T-helper 1 cell (primary cell): ENCODE measurements at regions not wholly inside any gene's neighbourhood (a gene's known extent, or its start where the extent isn't known, plus 50 kb on each side); places are given as distances from the start of the nearest gene placed in this dataset.

Source experiments
- DNase-seq, 5 donors: peaks; one replicate each; pipeline ENCODE4 v3.0.0-alpha.2; 2012 to 2020

DNA sequence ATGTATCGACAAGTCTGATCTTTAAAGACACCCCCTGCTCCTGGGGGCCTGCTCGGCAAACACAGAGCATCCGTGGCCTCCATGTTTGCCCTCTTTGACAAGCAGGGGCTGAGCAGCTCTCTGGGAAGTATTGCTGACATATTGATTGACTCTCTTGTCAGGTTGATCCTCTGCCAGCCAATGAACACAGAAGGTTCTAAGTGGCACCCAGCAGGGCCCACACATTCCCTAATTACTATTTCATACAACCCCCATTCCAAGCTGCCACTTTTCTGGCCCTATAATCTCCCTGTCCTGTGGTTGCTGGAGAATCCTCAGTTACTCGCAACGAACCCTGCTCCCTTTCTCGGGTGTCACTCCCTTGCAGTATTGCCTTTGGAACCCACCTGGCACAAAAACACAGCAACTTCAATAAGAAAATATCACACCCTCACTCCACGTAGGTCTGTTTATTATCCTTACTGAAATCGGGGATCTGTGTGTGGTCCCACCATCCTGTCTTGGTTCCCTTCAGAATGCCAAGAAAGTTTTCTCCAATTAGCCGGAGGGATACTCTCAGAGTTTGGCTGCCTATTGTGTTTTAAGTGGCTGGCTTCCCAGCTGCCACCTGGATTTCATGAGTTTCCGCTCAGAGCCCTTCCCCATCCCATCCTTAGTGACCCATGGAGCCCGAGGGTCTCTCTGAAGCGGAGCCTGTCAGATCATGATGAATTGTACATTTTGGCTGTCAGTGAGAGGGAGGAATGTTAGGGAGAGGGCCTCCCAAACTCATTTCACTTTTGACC lies 249.0 kb upstream of the WWC1 start:
- DNase-seq: no peak

- no peak for DNase-seq
These were observed 245.3 kb upstream of the WWC1 start for GRCh38 chr5:168046163-168046562.

DNA sequence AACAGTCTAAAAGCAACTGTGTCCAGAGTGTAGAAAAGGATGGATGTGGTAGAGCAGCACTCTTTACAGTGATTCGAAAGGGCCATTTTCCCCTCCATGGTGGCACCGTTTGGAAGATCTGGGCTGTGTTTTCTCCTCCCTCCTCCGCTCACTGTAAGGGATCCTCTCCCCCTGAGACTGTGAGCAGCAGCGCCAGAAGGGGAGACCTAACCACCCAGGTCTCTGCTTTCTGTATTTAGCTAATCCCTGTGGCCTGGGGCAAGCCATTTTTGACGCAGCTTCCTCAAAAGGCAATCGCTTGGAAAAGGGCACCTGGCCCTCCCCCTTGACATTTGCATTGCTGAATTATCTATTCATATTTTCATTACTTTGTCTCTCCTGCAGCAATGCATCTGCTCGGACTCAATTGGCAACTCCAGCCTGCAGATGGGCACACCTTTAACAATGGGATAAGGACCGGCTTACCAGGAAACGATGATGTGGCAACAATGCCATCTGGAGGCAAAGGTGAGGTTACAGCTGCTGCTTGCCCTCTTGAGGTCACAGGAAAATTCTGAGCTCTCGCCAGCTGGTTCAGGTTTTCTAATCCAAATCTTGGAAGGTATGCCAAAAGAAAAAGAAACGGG lies 244.3 kb upstream of the WWC1 start:
- peak in 1 of 5 donors; percentile 2 for DNase-seq

DNA sequence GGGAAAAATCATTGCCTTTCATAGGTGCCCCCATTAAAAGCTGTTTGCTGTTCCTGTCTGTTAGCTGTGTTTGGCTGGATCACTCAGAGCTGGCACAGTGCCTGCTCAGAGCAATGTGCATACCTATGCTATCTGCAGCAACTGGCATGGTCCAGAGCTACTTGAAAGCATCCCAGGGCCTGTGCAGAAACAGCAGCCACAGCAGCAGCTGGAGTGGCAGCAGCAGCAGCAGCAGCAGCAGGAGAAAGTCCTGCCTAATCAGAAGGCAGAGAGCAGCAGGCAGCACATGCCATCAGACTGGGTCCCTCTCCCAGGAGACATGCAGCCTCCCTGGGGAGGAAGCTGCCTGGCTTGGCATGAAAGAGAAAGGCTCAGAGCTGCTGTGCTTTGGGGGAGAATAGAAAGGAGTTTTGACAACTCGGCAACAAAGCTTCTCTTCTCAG lies 243.8 kb upstream of the WWC1 start:
- no peak for DNase-seq

- no peak for DNase-seq
These were observed 243.0 kb upstream of the WWC1 start for GRCh38 chr5:168048486-168048885.

DNA sequence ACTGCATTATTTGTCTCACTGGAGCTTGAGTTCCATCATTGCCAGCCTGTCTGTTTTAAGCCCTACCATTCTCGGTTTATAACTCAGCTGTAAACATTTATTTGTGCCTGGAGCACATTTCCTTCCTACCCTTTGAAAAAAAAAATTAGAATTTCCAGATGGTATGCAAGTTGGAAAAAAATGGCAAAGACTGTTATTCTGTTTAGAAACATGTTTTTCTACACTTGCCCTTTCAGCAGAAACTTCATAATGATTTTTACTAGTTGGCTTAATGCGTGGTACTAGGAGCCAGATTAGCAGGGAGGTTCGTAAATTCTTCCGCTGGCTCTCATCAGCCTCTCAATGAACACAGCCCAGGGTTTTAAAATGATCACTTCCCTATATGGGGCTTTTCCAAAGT lies 238.8 kb upstream of the WWC1 start:
- no peak for DNase-seq

DNA sequence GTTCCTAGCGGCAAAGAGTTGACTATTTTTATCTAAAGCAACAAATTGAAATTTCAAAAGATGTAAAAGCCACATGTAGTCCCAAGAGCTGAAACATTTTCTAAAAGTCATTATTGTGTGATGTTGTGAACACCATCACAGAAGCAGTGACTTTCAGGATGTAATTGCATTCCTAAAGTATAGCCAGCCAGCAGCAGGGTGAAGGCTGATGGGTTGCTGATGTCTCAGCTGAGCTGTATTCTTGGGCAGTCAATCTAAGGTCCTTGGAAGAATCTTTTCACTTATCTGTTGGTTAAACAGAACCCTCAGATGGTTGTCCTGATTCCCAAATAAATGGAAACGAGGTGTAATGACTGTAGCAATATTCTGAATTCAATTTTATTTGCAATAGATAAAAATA lies 237.4 kb upstream of the WWC1 start:
- no peak for DNase-seq

DNA sequence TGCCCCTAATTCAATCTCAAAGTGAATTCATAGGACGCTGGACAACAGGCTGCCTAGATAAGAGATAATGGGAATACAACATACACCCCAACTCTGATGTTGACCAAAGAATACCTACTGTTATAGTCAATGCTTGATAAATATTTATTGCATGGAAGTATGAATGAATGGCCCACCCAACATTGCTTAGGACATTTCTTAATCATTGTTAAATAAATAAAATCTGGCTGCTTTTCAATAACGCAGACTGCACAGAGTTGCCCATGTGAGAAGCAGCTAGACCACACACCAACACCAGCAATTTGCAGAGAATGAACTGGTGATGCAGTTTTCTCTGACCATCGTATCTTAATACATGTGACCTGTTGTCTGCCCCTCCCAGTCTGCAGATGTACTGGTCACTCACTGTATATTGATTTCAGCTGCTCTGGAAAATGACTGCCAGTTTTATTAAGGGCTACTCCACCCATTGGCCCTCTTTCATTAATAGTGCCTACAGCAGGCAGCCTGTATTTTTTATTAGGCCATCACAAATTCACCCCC lies 236.2 kb upstream of the WWC1 start:
- no peak for DNase-seq

GRCh38 chr5:168055961-168056360 lies 235.5 kb upstream of the WWC1 start:
- no peak for DNase-seq

- no peak for DNase-seq
These were observed 234.8 kb upstream of the WWC1 start for GRCh38 chr5:168056499-168057182.

- no peak for DNase-seq
These were observed 233.5 kb upstream of the WWC1 start for GRCh38 chr5:168057905-168058304.

DNA sequence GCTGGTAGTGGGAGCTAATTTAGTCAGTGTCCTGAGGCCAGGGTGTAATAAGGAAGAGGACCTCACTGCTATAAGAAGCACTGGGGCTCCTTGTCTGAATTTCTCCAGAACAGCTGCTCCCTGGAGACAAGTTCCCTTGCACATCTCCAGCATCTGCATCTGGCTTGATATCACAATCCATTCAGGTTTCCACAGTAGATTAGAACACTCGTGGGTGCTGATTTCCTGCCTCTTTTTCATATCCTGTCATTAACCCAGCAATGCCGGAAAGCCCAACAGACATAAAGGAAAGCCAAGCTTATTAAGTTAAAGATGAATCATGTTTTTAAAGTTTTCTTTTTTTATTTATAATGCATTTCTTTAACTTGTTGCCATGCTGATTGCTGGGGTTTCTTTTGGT lies 232.3 kb upstream of the WWC1 start:
- DNase-seq: no peak

DNA sequence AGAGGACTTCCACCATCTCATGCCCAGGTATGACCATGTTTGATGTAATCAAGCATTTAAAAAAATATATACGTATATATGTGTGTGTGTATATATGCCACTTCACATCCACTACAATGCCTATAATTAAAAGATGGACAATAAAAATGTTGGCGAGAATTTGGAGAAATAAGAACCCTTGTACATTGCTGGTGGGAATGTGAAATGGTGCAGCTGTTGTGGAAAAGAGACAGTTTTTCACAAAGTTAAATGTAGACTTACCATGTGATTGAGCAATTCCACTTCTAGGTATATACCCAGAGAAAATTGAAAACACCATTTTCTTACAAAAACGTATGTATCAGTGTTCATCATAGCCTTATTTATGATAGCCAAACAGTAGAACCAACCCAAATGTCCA lies 229.2 kb upstream of the WWC1 start:
- no peak for DNase-seq

DNA sequence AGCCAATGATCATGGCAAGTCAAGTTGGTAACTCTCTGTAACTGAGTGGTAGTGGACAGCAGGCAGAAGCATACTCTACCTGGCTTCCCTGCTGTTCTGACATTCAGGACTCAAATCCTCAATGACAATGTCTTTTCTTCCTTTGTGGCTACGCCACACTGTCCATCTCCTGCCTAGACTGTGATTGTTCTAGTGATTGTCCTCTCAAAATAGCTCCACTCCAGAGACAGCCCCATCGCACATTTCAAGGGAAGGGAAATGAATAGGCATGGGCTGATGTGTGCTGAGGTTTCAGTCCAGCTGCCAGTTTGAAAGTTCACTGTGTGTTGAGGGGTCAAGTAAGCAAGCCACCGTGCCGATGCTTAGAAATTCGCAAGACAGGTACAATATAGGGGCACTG lies 227.0 kb upstream of the WWC1 start:
- no peak for DNase-seq

GRCh38 chr5:168064933-168065622 lies 226.4 kb upstream of the WWC1 start:
- no peak for DNase-seq

DNA sequence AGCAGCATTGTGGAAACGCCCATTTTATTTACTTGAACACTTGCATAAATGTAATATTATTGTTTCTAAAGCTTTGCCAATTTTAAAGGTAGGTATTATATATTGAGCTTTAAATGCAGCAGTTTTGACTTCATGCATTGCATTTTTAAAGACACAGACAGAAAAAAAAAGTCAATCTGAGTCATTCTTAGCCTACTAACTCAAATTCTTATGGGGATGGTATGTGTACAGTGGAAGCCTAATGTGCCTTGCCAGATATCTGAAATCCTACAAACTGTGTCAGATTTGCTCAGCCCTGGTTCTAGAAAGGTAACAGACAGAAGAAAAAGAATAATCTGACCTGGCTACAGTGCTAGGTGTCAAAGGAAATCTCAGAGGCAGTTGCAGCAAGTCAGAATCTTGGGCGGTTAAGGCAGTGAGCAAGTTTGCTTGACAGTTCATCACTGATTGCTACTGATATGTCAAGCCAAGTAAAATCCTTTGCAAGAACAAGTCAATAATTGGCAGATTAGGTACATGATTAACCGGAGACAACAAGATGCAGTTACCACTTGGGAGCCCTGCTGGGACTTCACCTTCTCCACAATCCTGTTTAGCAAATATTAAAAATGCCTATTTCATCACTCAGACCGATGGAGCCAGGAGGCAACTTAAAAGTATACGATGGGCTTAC lies 224.8 kb upstream of the WWC1 start:
- no peak for DNase-seq

- DNase-seq: no peak
These were observed 220.7 kb upstream of the WWC1 start for GRCh38 chr5:168070761-168071160.

DNA sequence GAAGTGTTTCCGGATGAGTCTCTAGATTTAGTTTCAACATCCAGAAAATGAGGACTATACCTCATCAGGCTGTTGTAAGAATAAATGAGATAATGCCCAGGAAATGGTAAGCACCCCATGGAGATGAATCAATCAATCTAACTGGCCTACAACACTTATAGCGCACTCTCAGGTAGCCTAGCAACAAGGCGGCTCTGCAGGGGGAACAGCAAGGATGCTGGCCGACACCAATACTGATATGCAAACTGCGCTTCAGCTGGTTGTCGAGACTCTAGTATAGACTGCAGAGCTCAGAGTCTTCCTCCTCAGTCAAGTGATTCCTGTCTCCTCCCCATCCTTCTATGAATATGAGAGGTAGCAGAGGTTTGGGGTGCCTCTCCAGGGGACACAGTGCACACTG lies 218.8 kb upstream of the WWC1 start:
- no peak for DNase-seq

DNA sequence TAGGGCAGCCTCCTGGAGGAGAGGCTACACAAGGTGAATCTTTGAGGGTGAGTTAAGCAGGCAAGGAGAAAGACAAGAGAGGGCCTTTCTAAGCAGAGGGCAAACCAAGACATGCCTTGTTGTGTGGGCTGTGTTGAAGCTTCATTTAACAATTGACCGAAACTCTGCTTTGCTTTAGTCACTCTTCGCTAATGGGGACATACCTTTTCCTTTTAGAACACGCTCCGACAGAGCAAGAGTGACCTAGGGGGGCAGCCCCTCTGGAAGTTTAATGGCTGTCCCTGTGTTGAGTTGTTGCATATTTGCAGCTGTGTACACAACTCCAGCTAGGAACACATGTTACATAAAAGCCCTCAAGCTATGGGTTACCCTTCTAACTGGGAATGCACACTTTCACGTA lies 218.1 kb upstream of the WWC1 start:
- no peak for DNase-seq

- DNase-seq: no peak
These were observed 217.2 kb upstream of the WWC1 start for GRCh38 chr5:168073991-168074800.

GRCh38 chr5:168075387-168075786 lies 216.1 kb upstream of the WWC1 start:
- DNase-seq: no peak

DNA sequence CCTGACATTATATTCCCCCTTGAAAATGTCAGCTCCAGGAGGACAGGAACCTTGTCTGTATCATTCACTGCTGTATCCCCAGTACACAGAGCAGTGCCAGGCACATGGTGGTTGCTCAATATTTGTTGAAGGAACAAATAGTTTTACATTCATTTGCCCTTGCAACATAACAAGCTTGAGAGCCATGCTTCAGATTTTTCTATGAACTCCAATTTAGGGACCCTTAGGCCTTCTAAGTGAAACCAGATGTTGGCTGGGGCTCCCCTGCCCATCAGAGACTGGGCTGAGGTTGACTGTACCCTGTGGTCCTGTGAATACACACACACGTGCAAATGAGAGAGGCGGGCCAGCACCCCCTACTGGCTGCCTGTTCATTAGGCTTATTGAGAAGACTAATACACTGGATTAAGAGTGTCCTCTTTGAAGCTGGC lies 214.9 kb upstream of the WWC1 start:
- no peak for DNase-seq
